ENCODE measurements at regions not wholly inside any gene's neighbourhood (a gene's known extent, or its start where the extent isn't known, plus 50 kb on each side); places are given as distances from the start of the nearest gene placed in this dataset.

DNA sequence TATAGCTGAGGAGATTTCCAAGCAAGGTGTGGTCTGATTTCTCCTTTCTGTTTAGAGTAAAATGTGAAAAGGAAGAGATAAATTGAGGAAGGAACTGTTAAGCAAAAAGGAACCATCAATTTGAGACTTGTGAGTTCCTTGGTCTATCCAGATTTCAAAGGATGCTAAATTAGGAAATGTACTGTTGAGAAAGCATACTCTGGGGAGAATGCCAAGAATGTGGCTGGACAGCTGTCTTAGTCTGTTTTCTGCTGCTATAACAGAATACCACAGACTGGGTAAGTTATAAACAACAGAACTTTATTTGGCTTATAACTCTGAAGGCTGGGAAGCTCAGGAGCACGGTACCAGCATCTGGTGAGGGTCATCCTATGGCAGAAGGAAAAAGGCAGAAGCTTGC lies 1097.2 kb downstream of the TDRD15 start:
- Histone ChIP-seq H3K4me1 (ENCODE audit: insufficient read depth, low read length) (no peaks in the 10 kb centered on the region), H2AFZ (ENCODE audit: low read depth, low read length) (no peak overlapping the region), H3K4me3 (ENCODE audit: low read depth in 1 of 2, low read length in 2 of 2) (no peak overlapping the region), H3K4me2 (ENCODE audit: insufficient read depth, low read length) (no peak overlapping the region), H3K9me3 (ENCODE audit: insufficient read depth, low read length, severe bottlenecking) (no peaks in the 10 kb centered on the region), H3K79me2 (ENCODE audit: insufficient read depth, low read length) (no peaks in the 10 kb centered on the region), H3K27me3 (ENCODE audit: insufficient read depth, low read length, poor library complexity) (no peaks in the 10 kb centered on the region), H3K9ac (ENCODE audit: low read depth, low read length) (no peak overlapping the region), H4K20me1 (ENCODE audit: insufficient read depth, low read length) (no peaks in the 10 kb centered on the region), H3K27ac (ENCODE audit: low read length) (no peak overlapping the region), H3K36me3 (ENCODE audit: insufficient read depth, low read length) (no peaks in the 10 kb centered on the region)
- no peak for TF ChIP-seq EZH2 (IDR thresholded peaks at IDR 0.05; ENCODE audit: borderline replicate concordance, low read depth, low read length, severe bottlenecking)
- TF ChIP-seq, protein P1, sequence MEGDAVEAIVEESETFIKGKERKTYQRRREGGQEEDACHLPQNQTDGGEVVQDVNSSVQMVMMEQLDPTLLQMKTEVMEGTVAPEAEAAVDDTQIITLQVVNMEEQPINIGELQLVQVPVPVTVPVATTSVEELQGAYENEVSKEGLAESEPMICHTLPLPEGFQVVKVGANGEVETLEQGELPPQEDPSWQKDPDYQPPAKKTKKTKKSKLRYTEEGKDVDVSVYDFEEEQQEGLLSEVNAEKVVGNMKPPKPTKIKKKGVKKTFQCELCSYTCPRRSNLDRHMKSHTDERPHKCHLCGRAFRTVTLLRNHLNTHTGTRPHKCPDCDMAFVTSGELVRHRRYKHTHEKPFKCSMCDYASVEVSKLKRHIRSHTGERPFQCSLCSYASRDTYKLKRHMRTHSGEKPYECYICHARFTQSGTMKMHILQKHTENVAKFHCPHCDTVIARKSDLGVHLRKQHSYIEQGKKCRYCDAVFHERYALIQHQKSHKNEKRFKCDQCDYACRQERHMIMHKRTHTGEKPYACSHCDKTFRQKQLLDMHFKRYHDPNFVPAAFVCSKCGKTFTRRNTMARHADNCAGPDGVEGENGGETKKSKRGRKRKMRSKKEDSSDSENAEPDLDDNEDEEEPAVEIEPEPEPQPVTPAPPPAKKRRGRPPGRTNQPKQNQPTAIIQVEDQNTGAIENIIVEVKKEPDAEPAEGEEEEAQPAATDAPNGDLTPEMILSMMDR (IDR thresholded peaks at IDR 0.05; ENCODE audit: borderline replicate concordance, extremely low read depth, low read length, poor library complexity, severe bottlenecking), result no peak
- DNase-seq, result no peak
- ATAC-seq (ENCODE audit: insufficient read depth, low read depth), result no peak

DNA sequence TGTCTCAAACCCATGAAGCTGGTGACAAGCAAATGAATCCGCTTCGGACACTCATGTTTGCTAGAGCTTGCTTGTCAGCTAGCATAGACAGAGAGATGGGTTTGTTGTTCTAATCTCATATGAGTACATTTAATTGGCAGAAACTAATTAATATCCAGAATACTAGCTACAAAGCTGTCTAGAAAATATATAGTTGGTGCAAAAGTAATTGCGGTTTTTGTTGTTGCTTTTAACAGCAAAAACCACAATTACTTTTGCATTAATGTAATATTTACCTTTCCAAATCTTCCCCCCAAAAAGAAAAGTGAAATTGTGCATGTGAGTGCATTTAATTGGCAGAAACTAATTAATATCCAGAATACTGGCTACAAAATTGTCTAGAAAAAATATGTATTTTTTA lies 1115.2 kb downstream of the TDRD15 start:
- Histone ChIP-seq H3K9ac (ENCODE audit: low read depth, low read length) (no peak overlapping the region), H3K4me3 (ENCODE audit: low read depth in 1 of 2, low read length in 2 of 2) (no peak overlapping the region), H3K79me2 (ENCODE audit: insufficient read depth, low read length) (no peaks in the 10 kb centered on the region), H3K27me3 (ENCODE audit: insufficient read depth, low read length, poor library complexity) (no peaks in the 10 kb centered on the region), H3K4me1 (ENCODE audit: insufficient read depth, low read length) (no peaks in the 10 kb centered on the region), H2AFZ (ENCODE audit: low read depth, low read length) (no peak overlapping the region), H4K20me1 (ENCODE audit: insufficient read depth, low read length) (no peaks in the 10 kb centered on the region), H3K4me2 (ENCODE audit: insufficient read depth, low read length) (no peak overlapping the region), H3K9me3 (ENCODE audit: insufficient read depth, low read length, severe bottlenecking) (no peaks in the 10 kb centered on the region), H3K27ac (ENCODE audit: low read length) (no peak overlapping the region), H3K36me3 (ENCODE audit: insufficient read depth, low read length) (no peaks in the 10 kb centered on the region)
- no peak for TF ChIP-seq EZH2 (IDR thresholded peaks at IDR 0.05; ENCODE audit: borderline replicate concordance, low read depth, low read length, severe bottlenecking)
- TF ChIP-seq, protein P1 (IDR thresholded peaks at IDR 0.05; ENCODE audit: borderline replicate concordance, extremely low read depth, low read length, poor library complexity, severe bottlenecking), result no peak
- no peak for DNase-seq
- ATAC-seq (ENCODE audit: insufficient read depth, low read depth), result no peak

DNA sequence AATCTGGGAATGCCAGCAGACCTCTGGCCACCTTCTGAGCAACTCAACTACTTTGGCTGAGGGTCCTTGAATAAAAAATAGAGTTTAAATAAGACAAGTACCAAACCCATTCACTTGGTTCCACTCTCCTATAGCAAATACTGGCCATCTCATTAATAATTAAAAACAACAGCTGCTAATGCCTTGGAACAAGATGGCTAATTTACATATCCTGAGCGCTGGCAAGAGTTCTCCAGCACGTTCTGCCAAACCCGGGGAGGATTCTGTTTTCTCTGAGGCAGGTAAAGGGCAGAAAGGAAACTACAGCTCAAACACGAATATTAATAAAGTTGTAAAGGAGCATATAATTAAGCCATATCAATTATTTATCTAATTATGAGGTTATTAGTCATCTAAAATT lies 1123.7 kb downstream of the TDRD15 start:
- no peaks in the 10 kb centered on the region for H3K79me2 ChIP-seq (ENCODE audit: insufficient read depth, low read length)
- H3K4me3 ChIP-seq (ENCODE audit: low read depth in 1 of 2, low read length in 2 of 2), result no peak overlapping the region
- no peak overlapping the region for H3K27ac ChIP-seq (ENCODE audit: low read length)
- no peak overlapping the region for H2AFZ ChIP-seq (ENCODE audit: low read depth, low read length)
- no peak for DNase-seq
- no peak overlapping the region for H3K4me2 ChIP-seq (ENCODE audit: insufficient read depth, low read length)
- no peak overlapping the region for H3K9ac ChIP-seq (ENCODE audit: low read depth, low read length)
- H3K36me3 ChIP-seq (ENCODE audit: insufficient read depth, low read length), result no peaks in the 10 kb centered on the region
- no peaks in the 10 kb centered on the region for H3K27me3 ChIP-seq (ENCODE audit: insufficient read depth, low read length, poor library complexity)
- H4K20me1 ChIP-seq (ENCODE audit: insufficient read depth, low read length), result no peaks in the 10 kb centered on the region
- H3K4me1 ChIP-seq (ENCODE audit: insufficient read depth, low read length), result no peaks in the 10 kb centered on the region
- ATAC-seq (ENCODE audit: insufficient read depth, low read depth), result no peak
- H3K9me3 ChIP-seq (ENCODE audit: insufficient read depth, low read length, severe bottlenecking), result no peaks in the 10 kb centered on the region
- TF ChIP-seq, protein P1 (IDR thresholded peaks at IDR 0.05; ENCODE audit: borderline replicate concordance, extremely low read depth, low read length, poor library complexity, severe bottlenecking), result no peak
- no peak for TF ChIP-seq EZH2 (IDR thresholded peaks at IDR 0.05; ENCODE audit: borderline replicate concordance, low read depth, low read length, severe bottlenecking)

DNA sequence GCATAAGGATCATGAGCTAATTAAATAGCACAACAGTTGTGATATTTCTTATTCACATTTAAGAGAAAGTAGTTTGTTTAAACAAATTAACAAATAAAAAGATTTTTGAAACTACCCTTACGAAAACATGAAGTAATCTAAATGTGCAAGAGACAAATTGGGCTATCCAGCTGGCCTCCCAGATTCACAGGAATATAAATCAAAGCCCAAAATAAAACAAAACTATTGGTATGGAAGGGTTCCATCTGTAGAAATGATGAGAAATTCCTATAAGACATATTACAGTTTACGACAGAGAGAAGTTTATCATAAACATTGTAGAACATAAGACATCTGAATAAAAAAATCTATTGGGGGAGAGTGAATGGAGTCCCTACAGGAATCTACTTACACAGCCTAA lies 1125.1 kb downstream of the TDRD15 start:
- Histone ChIP-seq H3K27ac (ENCODE audit: low read length) (no peak overlapping the region), H3K27me3 (ENCODE audit: insufficient read depth, low read length, poor library complexity) (no peaks in the 10 kb centered on the region), H3K9ac (ENCODE audit: low read depth, low read length) (no peak overlapping the region), H3K9me3 (ENCODE audit: insufficient read depth, low read length, severe bottlenecking) (no peaks in the 10 kb centered on the region), H3K4me3 (ENCODE audit: low read depth in 1 of 2, low read length in 2 of 2) (no peak overlapping the region), H3K79me2 (ENCODE audit: insufficient read depth, low read length) (no peaks in the 10 kb centered on the region), H2AFZ (ENCODE audit: low read depth, low read length) (no peak overlapping the region), H3K4me2 (ENCODE audit: insufficient read depth, low read length) (no peak overlapping the region), H3K4me1 (ENCODE audit: insufficient read depth, low read length) (no peaks in the 10 kb centered on the region), H4K20me1 (ENCODE audit: insufficient read depth, low read length) (no peaks in the 10 kb centered on the region), H3K36me3 (ENCODE audit: insufficient read depth, low read length) (no peaks in the 10 kb centered on the region)
- no peak for TF ChIP-seq EZH2 (IDR thresholded peaks at IDR 0.05; ENCODE audit: borderline replicate concordance, low read depth, low read length, severe bottlenecking)
- TF ChIP-seq, protein P1 (IDR thresholded peaks at IDR 0.05; ENCODE audit: borderline replicate concordance, extremely low read depth, low read length, poor library complexity, severe bottlenecking), result no peak
- no peak for DNase-seq
- ATAC-seq (ENCODE audit: insufficient read depth, low read depth), result no peak

Data from DND-41 (cell line).